ENCODE measurements at regions not wholly inside any gene's neighbourhood (a gene's known extent, or its start where the extent isn't known, plus 50 kb on each side); places are given as distances from the start of the nearest gene placed in this dataset.

- DNase-seq: no peak
- Histone ChIP-seq H3K9ac (ENCODE audit: low read length) (no peak overlapping the region), H3K79me2 (ENCODE audit: low read length) (no peaks in the 10 kb centered on the region), H3K4me3 (ENCODE audit: low read length) (no peak overlapping the region), H3K4me2 (ENCODE audit: low read length) (no peak overlapping the region), H3F3A (ENCODE audit: low read length, unreplicated experiment) (no peaks in the 10 kb centered on the region), H3K27me3 (ENCODE audit: low read length) (no peaks in the 10 kb centered on the region), H3K9me2 (replicated peaks; ENCODE audit: low read length) (no peaks in the 10 kb centered on the region), H3K36me3 (ENCODE audit: low read depth, low read length) (no peaks in the 10 kb centered on the region), H3K9me3 (ENCODE audit: low read length) (no peaks in the 10 kb centered on the region), H3K27ac (ENCODE audit: low read length) (no peak overlapping the region), H4K20me1 (ENCODE audit: low read length) (no peaks in the 10 kb centered on the region), H2AFZ (ENCODE audit: low read length) (no peak overlapping the region), H3K4me1 (ENCODE audit: insufficient read depth, low read length) (0 out of 2 replicates have a peak, but pooled peaks cover 5% of the 10 kb centered on the region)
- POLR2A ChIA-PET (ENCODE audit: unreplicated experiment): no interaction called here
- CTCF ChIA-PET: no interaction called here
- intact Hi-C loops (cut with micrococcal nuclease): no loop called here
- no TSS peak for BruUV-seq (replicated peaks)
- no peak for TF ChIP-seq EZH2phosphoT487 (IDR thresholded peaks at IDR 0.05; ENCODE audit: borderline replicate concordance, low read length)
- TF ChIP-seq CTCF (conservative IDR thresholded peaks at IDR 0.05; ENCODE audit: low read depth, low read length): no peak
- no peak for TF ChIP-seq EZH2 (IDR thresholded peaks at IDR 0.05; ENCODE audit: low read length, unreplicated experiment)
- no peak for ATAC-seq
Measured at GRCh38 chr2:223260681-223261080, 208.7 kb downstream of the KCNE4 start.

- H4K20me1 ChIP-seq (ENCODE audit: low read length): no peaks in the 10 kb centered on the region
- no peak for TF ChIP-seq EZH2 (IDR thresholded peaks at IDR 0.05; ENCODE audit: low read length, unreplicated experiment)
- no peak for TF ChIP-seq CTCF (conservative IDR thresholded peaks at IDR 0.05; ENCODE audit: low read depth, low read length)
- no peak for TF ChIP-seq EZH2phosphoT487 (IDR thresholded peaks at IDR 0.05; ENCODE audit: borderline replicate concordance, low read length)
- ATAC-seq: peak; percentile 50
- DNase-seq: peak; percentile 68
- H3K4me2 ChIP-seq (ENCODE audit: low read length): no peak overlapping the region
- no peaks in the 10 kb centered on the region for H3K9me3 ChIP-seq (ENCODE audit: low read length)
- H3K36me3 ChIP-seq (ENCODE audit: low read depth, low read length): no peaks in the 10 kb centered on the region
- no peaks in the 10 kb centered on the region for H3K79me2 ChIP-seq (ENCODE audit: low read length)
- H3K9ac ChIP-seq (ENCODE audit: low read length): no peak overlapping the region
- no peak overlapping the region for H3K27ac ChIP-seq (ENCODE audit: low read length)
- H3K4me1 ChIP-seq (ENCODE audit: insufficient read depth, low read length): 0 out of 2 replicates have a peak, but pooled peaks cover 5% of the 10 kb centered on the region
- intact Hi-C loops (cut with micrococcal nuclease): no loop called here
- BruUV-seq (replicated peaks): no TSS peak
- POLR2A ChIA-PET (ENCODE audit: unreplicated experiment): no interaction called here
- no peaks in the 10 kb centered on the region for H3F3A ChIP-seq (ENCODE audit: low read length, unreplicated experiment)
- H3K4me3 ChIP-seq (ENCODE audit: low read length): no peak overlapping the region
- no peaks in the 10 kb centered on the region for H3K9me2 ChIP-seq (replicated peaks; ENCODE audit: low read length)
- CTCF ChIA-PET: no interaction called here
- no peak overlapping the region for H2AFZ ChIP-seq (ENCODE audit: low read length)
- H3K27me3 ChIP-seq (ENCODE audit: low read length): no peaks in the 10 kb centered on the region
Measured at GRCh38 chr2:223262946-223263345, 211.0 kb downstream of the KCNE4 start.

- H3K9ac ChIP-seq (ENCODE audit: low read length): no peak overlapping the region
- H3K4me3 ChIP-seq (ENCODE audit: low read length): no peak overlapping the region
- H2AFZ ChIP-seq (ENCODE audit: low read length): no peak overlapping the region
- BruUV-seq (replicated peaks): no TSS peak
- no peaks in the 10 kb centered on the region for H3K79me2 ChIP-seq (ENCODE audit: low read length)
- POLR2A ChIA-PET (ENCODE audit: unreplicated experiment): no interaction called here
- H3K36me3 ChIP-seq (ENCODE audit: low read depth, low read length): no peaks in the 10 kb centered on the region
- H3K9me3 ChIP-seq (ENCODE audit: low read length): no peaks in the 10 kb centered on the region
- intact Hi-C loops (cut with micrococcal nuclease): no loop called here
- no peaks in the 10 kb centered on the region for H4K20me1 ChIP-seq (ENCODE audit: low read length)
- TF ChIP-seq EZH2phosphoT487 (IDR thresholded peaks at IDR 0.05; ENCODE audit: borderline replicate concordance, low read length): no peak
- TF ChIP-seq CTCF (conservative IDR thresholded peaks at IDR 0.05; ENCODE audit: low read depth, low read length): no peak
- no peak for TF ChIP-seq EZH2 (IDR thresholded peaks at IDR 0.05; ENCODE audit: low read length, unreplicated experiment)
- DNase-seq (no peak), ATAC-seq (no peak)
- no peaks in the 10 kb centered on the region for H3K9me2 ChIP-seq (replicated peaks; ENCODE audit: low read length)
- 0 out of 2 replicates have a peak, but pooled peaks cover 5% of the 10 kb centered on the region for H3K4me1 ChIP-seq (ENCODE audit: insufficient read depth, low read length)
- no peak overlapping the region for H3K27ac ChIP-seq (ENCODE audit: low read length)
- H3F3A ChIP-seq (ENCODE audit: low read length, unreplicated experiment): no peaks in the 10 kb centered on the region
- H3K4me2 ChIP-seq (ENCODE audit: low read length): no peak overlapping the region
- H3K27me3 ChIP-seq (ENCODE audit: low read length): no peaks in the 10 kb centered on the region; the same call in 1 of the 2 replicates
- CTCF ChIA-PET: no interaction called here
Measured at GRCh38 chr2:223264541-223265193, 212.7 kb downstream of the KCNE4 start.

Data from PC-3 (cell line).